Peyer's patch (tissue), 4 donors: ENCODE measurements at regions not wholly inside any gene's neighbourhood (a gene's known extent, or its start where the extent isn't known, plus 50 kb on each side); places are given as distances from the start of the nearest gene placed in this dataset.

Source experiments
- DNase-seq, 3 donors: peaks; one replicate each; pipeline ENCODE4 v3.0.0-alpha.2; 2017 to 2019
- H3K27ac ChIP-seq, 4 donors: fragments of 200-600 bp; sonication (generic); one replicate each; pipeline ENCODE4 v1.5.1; 2016 to 2019
- H3K27me3 ChIP-seq, 2 donors: fragments of 200-600 bp; sonication (generic); one replicate each; pipeline ENCODE4 v1.5.1; 2019
- H3K36me3 ChIP-seq, 3 donors: fragments of 200-600 bp; sonication (generic); one replicate each; pipeline ENCODE4 v1.5.1; 2016 to 2019
- H3K4me1 ChIP-seq, 4 donors: fragments of 200-600 bp; sonication (generic); one replicate each; pipeline ENCODE4 v1.5.1; 2016 to 2019
- H3K4me3 ChIP-seq, 4 donors: fragments of 200-600 bp; sonication (generic); 1 replicate in 3 of 4; 2 replicates in 1 of 4; pipeline ENCODE4 v1.5.1; 2016 to 2019; ENCODE audit warnings: mild to moderate bottlenecking in 1 of 4
- H3K9me3 ChIP-seq, 4 donors: fragments of 200-600 bp; sonication (generic); one replicate each; pipeline ENCODE4 v1.5.1; 2016 to 2019; ENCODE audit warnings: mild to moderate bottlenecking in 1 of 4
- CTCF ChIP-seq, 6 experiments: fragments of 450-650 bp in 4 of 6; fragments of 200-600 bp in 2 of 6; sonication (generic) in 1 of 6; IDR thresholded peaks; one replicate each; pipeline ENCODE4 v1.5.1; 2017 to 2019; ENCODE audit warnings: antibody characterized with exemption in 6 of 6, mild to moderate bottlenecking in 3 of 6, moderate library complexity in 1 of 6
- POLR2A ChIP-seq, 2 donors: fragments of 450-650 bp; IDR thresholded peaks; one replicate each; pipeline ENCODE4 v1.5.1; 2017; ENCODE audit warnings: antibody characterized with exemption in 2 of 2, mild to moderate bottlenecking in 2 of 2, moderate library complexity in 2 of 2

GRCh38 chr5:135231289-135231688 lies 167.7 kb downstream of the MACROH2A1 start:
- no peaks in the 10 kb centered on the region for H3K27me3 ChIP-seq
- no peaks in the 10 kb centered on the region for H3K4me1 ChIP-seq
- H3K4me3 ChIP-seq: no peak overlapping the region
- peaks cover 0 to 4% (median 0%) of the 10 kb centered on the region in 4 donors for H3K9me3 ChIP-seq
- H3K27ac ChIP-seq: no peak overlapping the region
- TF ChIP-seq CTCF (IDR thresholded peaks at IDR 0.05) (no peak), POLR2A (IDR thresholded peaks at IDR 0.05) (no peak)
- no peaks in the 10 kb centered on the region for H3K36me3 ChIP-seq
- peak in 1 of 3 donors; percentile 28 for DNase-seq

- no peak for DNase-seq
- Histone ChIP-seq H3K27me3 (no peaks in the 10 kb centered on the region), H3K27ac (no peak overlapping the region), H3K4me1 (no peaks in the 10 kb centered on the region), H3K4me3 (no peak overlapping the region), H3K9me3 (peaks cover 0 to 4% (median 0%) of the 10 kb centered on the region in 4 donors), H3K36me3 (no peaks in the 10 kb centered on the region)
- TF ChIP-seq POLR2A (IDR thresholded peaks at IDR 0.05) (no peak), CTCF (IDR thresholded peaks at IDR 0.05) (no peak)
Measured at GRCh38 chr5:135230251-135230925, 168.6 kb downstream of the MACROH2A1 start.

- Histone ChIP-seq H3K4me3 (no peak overlapping the region), H3K27me3 (no peaks in the 10 kb centered on the region), H3K36me3 (no peaks in the 10 kb centered on the region), H3K27ac (no peak overlapping the region), H3K4me1 (no peaks in the 10 kb centered on the region), H3K9me3 (peaks cover 0 to 4% (median 0%) of the 10 kb centered on the region in 4 donors)
- peak in 1 of 3 donors; percentile 49 for DNase-seq
- TF ChIP-seq POLR2A (IDR thresholded peaks at IDR 0.05) (no peak), CTCF (IDR thresholded peaks at IDR 0.05) (no peak)
Measured at GRCh38 chr5:135229679-135230132, 169.3 kb downstream of the MACROH2A1 start.

- Histone ChIP-seq H3K36me3 (no peaks in the 10 kb centered on the region), H3K9me3 (peaks cover 0 to 4% (median 0%) of the 10 kb centered on the region in 4 donors), H3K27ac (no peak overlapping the region), H3K4me3 (no peak overlapping the region), H3K4me1 (no peaks in the 10 kb centered on the region), H3K27me3 (no peaks in the 10 kb centered on the region)
- peak in 1 of 3 donors; percentile 7 for DNase-seq
- TF ChIP-seq POLR2A (IDR thresholded peaks at IDR 0.05): no peak
- TF ChIP-seq CTCF (IDR thresholded peaks at IDR 0.05): no peak
Measured at GRCh38 chr5:135229122-135229521, 169.9 kb downstream of the MACROH2A1 start.

- H3K36me3 ChIP-seq: no peaks in the 10 kb centered on the region
- no peaks in the 10 kb centered on the region for H3K27me3 ChIP-seq
- no peak for TF ChIP-seq POLR2A (IDR thresholded peaks at IDR 0.05)
- no peak for TF ChIP-seq CTCF (IDR thresholded peaks at IDR 0.05)
- no peak for DNase-seq
- no peak overlapping the region for H3K27ac ChIP-seq
- H3K4me3 ChIP-seq: no peak overlapping the region
- H3K9me3 ChIP-seq: peaks cover 0 to 4% (median 0%) of the 10 kb centered on the region in 4 donors
- H3K4me1 ChIP-seq: no peaks in the 10 kb centered on the region
Measured at GRCh38 chr5:135228222-135228621, 170.8 kb downstream of the MACROH2A1 start.
